Stimulated activated CD8-positive, alpha-beta memory T cell treated with anti-CD3 and anti-CD28 coated beads, Interleukin-2, amount 100 ng/mL, for 48 hours (primary cell): ENCODE measurements at regions not wholly inside any gene's neighbourhood (a gene's known extent, or its start where the extent isn't known, plus 50 kb on each side); places are given as distances from the start of the nearest gene placed in this dataset.

Source experiments
- DNase-seq, 2 donors: peaks; one replicate each; pipeline ENCODE4 v3.0.0-alpha.2; 2020; ENCODE audit warnings: low read depth in 2 of 2

DNA sequence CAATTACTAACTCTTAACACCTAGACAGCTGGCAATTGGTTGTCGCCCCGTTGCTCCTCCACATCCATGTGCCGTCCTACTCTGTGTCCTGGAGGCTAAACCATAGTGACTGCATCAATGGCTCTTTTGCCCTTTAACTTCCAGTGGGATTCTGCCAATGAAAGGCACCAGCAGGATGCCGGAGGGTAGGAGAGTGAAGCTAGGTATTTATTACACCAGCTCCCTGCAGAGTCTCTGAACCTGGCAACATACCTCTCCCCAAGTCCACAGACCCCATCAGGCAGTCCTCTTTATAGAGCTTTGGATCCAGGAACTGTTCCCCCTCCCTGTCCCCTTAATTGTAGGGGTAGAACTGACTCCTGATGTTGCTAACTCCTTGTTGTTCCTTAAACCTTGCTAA is 426.8 kb downstream of the HNRNPD start:
- no peak for DNase-seq

DNA sequence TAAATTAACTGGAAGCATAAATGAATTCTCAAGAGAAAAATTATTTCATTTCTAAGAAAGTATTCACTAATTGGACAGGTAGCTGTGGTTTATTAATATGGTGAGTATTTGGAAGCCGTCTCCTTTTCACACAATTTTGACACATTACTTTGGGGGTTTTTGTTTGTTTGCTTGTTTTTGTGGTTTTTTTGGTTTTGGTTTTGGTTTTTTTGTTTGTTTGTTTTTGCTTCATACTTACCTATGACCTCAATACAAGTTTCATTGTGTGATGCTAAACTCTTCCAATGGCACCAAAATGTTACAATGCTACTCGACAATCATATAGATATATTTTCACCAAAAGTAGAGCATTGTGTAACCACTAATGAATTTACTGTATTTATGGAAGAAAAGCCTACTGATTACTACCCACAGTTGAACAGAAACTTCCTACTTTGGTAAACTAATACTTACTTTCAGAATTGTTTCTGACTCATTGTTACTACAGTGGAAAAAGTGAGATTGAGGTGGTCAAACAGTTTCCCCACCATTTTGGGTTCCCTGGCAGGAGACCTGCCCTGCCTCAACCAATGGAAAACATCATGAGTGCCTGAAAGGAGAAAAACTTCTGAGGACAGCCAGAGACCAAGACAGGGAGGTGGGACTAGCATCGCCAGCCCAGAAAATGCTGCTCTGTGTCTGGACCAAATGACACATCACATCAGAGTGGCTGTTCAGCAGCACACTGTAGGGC is 443.1 kb downstream of the HNRNPD start:
- DNase-seq, result no peak

GRCh38 chr4:81923140-81923539 is 450.7 kb downstream of the HNRNPD start:
- DNase-seq, result no peak

- no peak for DNase-seq
Observed at GRCh38 chr4:81922313-81922712, 450.6 kb upstream of the RASGEF1B start.

- no peak for DNase-seq
Observed at GRCh38 chr4:81921751-81922159, 450.0 kb upstream of the RASGEF1B start.

- DNase-seq, result no peak
Observed at GRCh38 chr4:81919810-81920209, 448.1 kb upstream of the RASGEF1B start.

GRCh38 chr4:81919223-81919622 is 447.5 kb upstream of the RASGEF1B start:
- DNase-seq, result no peak

DNA sequence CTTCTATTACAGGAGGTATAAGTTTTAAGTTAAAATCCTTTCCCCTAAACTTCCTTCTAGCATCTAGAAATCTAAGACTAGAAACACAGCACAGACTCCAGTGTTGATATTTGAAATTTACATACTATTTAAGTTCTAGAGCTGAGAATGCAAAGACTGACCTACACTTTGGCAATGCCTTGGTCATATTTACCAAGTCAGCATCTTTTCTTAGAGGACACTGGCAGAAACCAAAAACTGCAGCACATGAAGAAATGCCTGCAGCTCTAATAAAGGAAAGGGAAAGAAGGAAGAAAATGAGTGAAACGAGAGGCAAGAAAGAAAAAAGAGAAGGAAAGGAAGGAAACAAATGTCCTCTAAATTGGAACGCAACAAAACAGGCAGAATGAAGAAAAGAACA is 443.7 kb upstream of the RASGEF1B start:
- no peak for DNase-seq

DNA sequence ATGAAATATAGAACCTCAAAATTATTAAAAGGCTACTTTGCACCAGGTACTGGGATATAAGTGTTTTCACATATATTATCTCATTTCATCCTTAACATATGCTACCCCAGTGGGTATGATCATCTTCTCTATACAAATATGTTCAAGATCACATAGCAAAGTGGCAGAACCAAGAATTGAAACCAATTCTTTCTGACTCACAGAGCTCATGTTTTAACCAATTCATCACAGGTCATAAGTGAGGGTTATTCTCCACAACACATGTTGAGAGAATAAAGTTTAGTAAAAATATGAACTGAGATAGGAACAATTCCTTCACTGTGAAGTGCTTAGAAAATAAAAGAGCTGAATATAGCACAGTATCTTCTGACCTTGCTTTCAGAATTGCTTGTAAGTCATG is 442.9 kb upstream of the RASGEF1B start:
- no peak for DNase-seq

DNA sequence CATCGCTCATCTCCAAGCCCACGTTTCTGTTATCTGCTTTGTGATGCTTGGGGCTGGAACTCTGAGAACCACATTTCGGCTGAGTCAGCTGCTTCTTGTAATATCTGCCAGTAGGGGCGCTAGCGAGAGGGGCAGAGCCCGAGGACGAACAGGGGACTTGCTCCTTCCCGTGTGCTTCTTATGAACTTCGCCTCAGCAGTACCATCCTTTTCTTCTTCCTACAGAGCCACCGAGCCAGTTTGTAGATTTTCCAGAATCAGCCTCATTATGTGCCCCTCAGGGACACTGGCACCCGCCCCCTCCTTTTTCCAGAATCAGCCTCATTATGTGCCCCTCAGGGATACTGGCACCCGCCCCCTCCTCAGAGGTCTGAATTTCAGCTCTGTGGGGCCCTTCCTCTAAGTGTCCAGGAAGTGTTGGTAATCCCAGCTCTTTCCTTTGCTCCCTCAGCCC is 441.7 kb upstream of the RASGEF1B start:
- peak; percentile 18 to 22 for DNase-seq

DNA sequence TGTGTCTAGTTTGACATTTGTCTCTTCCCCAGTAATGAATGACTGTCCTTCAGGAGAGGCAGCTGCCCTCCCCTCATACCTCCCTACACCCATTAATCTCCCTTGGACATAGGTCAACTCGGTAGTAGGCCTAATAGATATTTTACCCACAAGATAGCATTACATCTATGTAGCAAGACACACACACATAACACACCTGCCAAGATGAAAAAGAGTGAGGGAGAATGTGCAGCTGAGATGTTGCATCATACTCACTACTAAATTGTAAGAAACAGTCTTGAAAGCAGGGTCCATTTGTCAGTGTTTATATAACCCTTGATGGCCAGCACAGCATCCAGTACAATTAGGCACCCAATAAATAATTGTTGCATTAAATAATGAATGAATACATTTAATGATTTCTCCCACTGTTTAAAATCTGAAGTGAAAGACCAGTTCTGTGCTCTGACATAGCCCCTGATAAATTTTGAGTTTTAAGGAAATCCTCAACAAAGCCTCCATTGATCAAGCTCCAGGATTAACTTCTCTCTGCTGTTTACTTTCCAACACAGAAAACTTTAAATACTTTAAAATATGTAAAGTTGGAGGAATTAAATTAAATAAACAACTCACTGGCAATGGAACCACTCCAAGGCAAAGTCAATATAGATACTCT is 440.8 kb upstream of the RASGEF1B start:
- DNase-seq, result no peak

DNA sequence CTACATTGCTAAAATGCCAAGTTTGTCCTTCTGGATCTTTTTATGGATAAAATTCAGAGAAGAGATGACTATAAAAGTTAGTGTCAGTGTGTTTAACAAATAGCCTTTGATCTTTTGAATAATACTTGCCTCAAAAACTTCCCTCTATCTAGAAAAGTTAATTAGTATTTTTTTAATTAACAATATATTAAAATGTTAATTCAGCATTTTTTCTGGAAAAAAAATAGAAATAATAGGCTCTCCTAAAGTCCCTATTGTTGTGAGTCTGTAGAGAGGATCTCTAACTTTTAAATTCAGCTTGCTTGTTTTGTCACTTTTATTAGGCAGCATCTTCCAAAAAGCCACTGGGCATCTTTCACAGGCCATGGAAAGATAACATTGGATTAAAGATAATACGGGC is 435.2 kb upstream of the RASGEF1B start:
- DNase-seq, result no peak

DNA sequence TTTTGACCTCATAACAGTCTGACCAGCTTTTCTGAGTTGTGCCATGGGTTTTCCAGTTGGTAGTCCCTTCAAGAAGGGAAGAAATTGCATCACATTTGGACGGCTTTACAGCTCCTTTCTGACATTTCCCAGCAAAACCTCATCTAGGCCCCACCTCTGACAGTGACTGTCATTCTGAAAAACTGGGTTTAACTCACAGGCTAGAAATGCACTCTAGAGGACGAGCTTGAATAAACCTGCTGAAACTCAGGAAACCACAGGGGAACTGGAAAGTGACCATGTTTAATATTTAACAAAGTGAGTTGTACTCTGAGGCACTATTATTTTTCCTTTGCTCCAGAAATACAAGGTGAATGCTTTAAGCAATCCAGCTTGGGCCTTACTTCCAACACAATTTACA is 434.3 kb upstream of the RASGEF1B start:
- DNase-seq, result no peak

- DNase-seq, result no peak
Observed at GRCh38 chr4:81904121-81904520, 432.4 kb upstream of the RASGEF1B start.

DNA sequence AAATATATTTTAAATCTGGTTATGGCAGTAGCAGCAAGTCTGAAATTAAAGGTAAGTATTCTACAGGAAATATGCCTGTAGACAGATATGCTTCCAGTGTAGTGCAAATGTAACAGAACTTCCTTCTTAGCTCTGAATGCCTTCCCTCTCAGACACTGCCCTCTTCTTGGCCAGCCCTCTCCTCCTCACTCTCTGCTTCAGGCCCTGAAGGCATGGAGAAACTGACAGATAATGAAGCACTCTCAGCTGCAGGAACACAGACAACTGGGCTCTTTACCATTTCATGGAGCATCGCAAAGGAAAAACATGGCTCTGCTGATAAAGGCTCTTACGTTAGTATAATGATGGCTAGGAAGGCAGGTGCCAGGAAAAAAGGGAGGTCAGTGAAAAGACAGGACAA is 431.5 kb upstream of the RASGEF1B start:
- no peak for DNase-seq

DNA sequence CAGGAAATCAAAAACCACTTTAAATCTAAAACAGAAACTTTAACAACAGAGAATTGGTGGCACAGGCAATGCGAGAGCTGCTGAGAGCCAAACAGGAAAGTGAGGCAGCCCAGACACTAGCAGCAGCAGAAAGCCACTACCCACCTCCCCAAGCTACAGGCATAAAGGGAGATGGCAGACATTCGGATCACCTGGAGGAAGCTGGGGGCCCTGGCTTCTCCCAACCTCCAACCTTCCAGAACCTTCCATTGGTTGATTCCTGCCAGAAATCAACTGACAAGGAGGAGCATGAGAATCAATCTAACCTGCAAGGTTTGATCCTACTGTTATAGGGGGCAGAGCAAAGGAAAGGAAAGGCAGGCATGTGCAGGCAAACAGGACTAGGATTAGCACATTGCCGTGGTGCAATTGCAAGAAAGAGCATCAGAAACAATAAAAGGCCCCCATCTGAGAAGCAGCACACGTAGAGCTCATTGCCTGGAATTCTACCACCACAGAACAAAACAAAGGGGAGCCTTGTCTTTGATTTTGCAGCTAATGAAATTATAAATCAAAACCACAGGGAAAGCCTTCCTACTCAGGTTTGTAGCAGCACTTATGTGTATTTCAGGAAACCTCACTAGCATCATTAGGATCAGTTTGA is 427.3 kb upstream of the RASGEF1B start:
- DNase-seq, result no peak

DNA sequence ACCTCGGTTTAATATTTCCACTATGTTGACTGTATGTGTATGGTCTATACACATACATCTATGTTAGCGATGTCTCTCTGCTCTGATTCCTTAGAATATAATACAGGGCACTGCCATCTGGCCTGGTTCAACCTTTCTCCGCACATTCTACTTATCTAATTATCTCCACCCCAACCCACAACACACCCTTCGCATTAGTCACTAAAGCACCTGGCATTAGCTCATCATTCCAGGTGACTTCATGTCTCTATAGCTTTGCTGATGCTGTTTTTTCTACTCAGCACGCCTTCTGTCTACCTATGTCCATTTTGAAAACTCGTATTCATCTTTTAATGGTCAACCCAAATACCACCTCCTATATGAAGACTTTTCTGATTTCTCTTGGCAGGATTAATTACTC is 425.2 kb upstream of the RASGEF1B start:
- no peak for DNase-seq

DNA sequence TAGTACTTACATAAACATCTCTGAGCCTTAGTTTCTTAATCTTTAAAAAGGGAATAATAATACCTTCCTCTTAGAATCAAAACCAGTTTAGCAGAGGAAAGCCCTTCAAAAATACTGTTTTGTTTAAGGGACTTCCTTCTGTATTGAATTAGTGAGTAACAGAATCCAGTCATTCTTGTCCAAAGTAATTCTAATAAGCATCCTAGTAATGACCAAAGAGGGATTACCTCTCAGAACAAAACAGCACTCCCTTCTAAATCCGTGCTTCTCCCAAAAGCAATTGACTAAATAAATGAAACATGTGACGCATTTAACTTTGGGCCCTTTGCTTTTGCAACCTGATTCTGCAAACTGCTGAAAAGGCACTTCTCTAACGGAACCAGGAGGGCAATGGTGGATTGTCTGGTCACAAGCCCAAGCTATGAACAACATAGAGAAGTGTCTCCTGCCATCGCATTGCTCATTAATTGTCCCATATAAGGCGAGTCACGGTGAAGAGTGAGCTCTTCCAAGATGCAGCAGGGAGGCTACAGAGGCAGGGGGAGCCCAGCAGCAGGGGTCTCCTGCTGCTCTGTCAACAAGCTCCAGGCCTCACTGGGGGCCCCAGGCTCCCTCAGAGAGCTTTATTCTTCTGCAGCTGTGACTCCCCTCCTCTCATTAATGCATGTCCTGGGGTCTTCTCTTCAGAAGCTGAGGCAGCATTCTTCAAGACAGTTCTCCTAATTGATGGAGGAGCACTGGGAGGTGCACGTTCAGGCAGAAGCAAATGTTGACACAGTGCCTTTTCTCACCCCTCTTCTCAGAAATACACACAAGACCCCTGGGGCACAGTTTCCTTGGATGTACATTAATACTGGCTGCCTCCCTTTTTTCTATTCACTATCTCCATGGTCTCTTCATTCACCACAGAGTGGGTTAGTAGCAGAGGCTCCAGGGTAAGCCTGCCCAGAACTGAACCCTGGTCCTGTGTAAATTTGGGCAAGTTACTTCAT is 419.6 kb upstream of the RASGEF1B start:
- no peak for DNase-seq

- no peak for DNase-seq
Observed at GRCh38 chr4:81884986-81885385, 413.3 kb upstream of the RASGEF1B start.

DNA sequence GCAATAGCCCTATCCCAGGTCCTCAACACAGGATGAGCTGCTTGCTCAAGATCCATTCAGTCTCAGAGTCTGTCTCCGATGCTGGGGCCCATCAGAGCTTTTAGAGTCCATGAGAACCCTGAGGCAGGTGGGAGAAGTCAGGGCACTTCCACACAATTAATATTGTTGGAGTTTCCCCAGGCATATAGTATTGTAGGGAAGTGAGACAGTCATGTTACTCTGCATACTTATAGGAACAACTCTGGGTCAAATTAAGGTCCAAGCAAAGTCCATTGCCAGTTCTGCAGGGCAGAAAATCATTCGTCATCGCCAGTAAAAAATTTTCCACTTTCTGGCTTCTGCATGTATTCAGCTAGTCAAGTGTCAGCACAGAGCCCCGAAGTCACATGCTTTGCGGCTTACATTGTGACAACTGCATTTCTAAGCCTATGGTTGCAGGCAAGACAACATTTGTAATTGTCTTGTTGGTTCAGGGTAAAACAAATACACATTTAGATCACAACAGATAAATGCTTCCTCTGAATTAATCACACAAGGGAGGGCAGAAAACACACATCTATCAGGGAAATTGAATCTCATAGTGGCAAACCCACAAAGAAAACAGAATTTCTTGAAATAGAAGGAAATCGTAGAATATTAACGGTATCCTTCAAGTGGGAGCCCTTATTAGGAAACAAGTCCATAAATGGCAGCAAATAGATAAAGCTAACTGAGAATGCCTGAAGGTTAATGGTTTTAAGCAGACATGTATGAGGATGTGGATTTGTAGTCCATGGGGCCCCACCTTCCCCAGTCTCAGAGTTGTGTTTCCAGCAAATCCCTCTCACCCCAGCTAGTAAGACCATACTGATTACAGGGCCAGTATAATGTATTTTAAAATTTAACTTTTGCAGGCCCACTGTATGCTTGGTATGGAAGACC is 412.1 kb upstream of the RASGEF1B start:
- no peak for DNase-seq

DNA sequence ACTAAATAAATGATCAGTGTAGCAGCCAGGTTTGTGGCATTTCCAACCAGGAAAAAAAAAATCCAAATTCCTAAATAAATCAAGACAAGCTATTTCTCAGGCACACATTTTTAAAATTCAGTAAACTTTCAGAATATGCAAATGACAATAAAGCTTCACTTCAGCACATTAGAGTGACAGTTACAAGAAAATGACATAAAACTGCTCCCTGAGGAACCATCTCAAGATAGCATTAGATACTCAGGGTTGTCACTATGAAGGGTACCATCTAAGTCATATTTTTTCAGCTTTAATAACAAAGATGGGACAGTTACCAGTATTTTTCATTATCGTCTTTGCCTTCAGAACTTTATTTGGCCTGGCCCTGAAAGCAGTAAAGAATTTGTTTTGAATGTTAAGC is 411.3 kb upstream of the RASGEF1B start:
- DNase-seq, result no peak
